Prostate gland (tissue), 2 donors: ENCODE measurements at regions not wholly inside any gene's neighbourhood (a gene's known extent, or its start where the extent isn't known, plus 50 kb on each side); places are given as distances from the start of the nearest gene placed in this dataset.
A peak's percentile ranks its signal among the peaks of the same experiment; 100 is the strongest.

Experiments used
- DNase-seq: peaks from one replicate; pipeline ENCODE4 v3.0.0-alpha.2; 2019; ENCODE audit warnings: low spot score
- H3K27ac ChIP-seq, 2 donors: fragments of 200-600 bp; sonication (generic); 2 replicates each; pipeline ENCODE4 v1.5.1; 2017 to 2019
- H3K27me3 ChIP-seq: fragments of 200-600 bp; sonication (generic); replicated peaks from 2 replicates; pipeline ENCODE4 v1.5.1; 2019; ENCODE audit not compliant: insufficient read depth
- H3K36me3 ChIP-seq, 2 donors: fragments of 200-600 bp; sonication (generic); 1 replicate in 1 of 2; 2 replicates in 1 of 2; pipeline versions ENCODE4 v1.5.1 to v1.8.1; 2017 to 2019
- H3K4me1 ChIP-seq: fragments of 200-600 bp; sonication (generic); replicated peaks from 2 replicates; pipeline ENCODE4 v1.5.1; 2019
- H3K4me3 ChIP-seq, 2 donors: fragments of 200-600 bp; sonication (generic); 2 replicates each; pipeline ENCODE4 v1.5.1; 2017 to 2019
- H3K9me3 ChIP-seq: fragments of 200-600 bp; sonication (generic); 2 replicates; pipeline ENCODE4 v1.5.1; 2017
- POLR2A ChIP-seq: fragments of 450-650 bp; IDR thresholded peaks from one replicate; pipeline ENCODE4 v1.6.1; 2016; ENCODE audit warnings: antibody characterized with exemption, mild to moderate bottlenecking
- POLR2AphosphoS5 ChIP-seq: sonication (generic); formaldehyde crosslinking; IDR thresholded peaks from one replicate; pipeline ENCODE4 v1.6.1; 2017; ENCODE audit warnings: antibody characterized with exemption
- WGBS: methylation state at CpG from one replicate; pipeline ENCODE4 v1.1.5; 2018; 5-methylcytosine and 5-hydroxymethylcytosine counted together
- intact Hi-C: fragments of 100-400 bp; cut with DNase I; formaldehyde crosslinking; loops from one replicate; pipeline ENCODE4 v1.14.2; 2022
- TF ChIP-seq, protein P1 (sequence below), 4 experiments: fragments of 200-600 bp in 2 of 4; fragments of 450-650 bp in 2 of 4; sonication (generic) in 2 of 4; IDR thresholded peaks; 1 replicate in 3 of 4; 2 replicates in 1 of 4; pipeline ENCODE4 v1.5.1; 2016 to 2019; ENCODE audit warnings: antibody characterized with exemption in 4 of 4, mild to moderate bottlenecking in 2 of 4, moderate library complexity in 2 of 4

DNA sequence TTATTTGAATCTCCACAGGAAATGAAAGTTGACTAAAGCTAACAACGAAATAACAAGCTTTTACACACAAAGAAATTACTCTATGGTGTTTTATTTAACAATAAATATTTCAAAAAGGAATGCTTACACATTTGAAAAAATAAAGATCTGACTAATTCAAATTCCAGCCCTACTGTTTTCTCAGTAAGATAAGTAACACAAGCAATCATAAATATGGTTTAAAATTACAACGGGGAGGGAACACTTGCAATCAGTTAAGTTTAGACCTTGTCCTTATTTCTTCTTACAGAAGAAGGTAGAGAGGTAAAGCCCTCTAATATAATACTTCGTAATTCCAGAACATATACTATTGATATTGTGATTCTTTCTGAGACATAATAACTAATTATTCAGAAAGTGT, 158.5 kb downstream of the DHX15 start:
- Histone ChIP-seq H3K27ac (no peak overlapping the region), H3K4me1 (no peaks in the 10 kb centered on the region), H3K27me3 (no peaks in the 10 kb centered on the region), H3K4me3 (no peak overlapping the region), H3K36me3 (no peaks in the 10 kb centered on the region), H3K9me3 (no peaks in the 10 kb centered on the region)
- no peak for DNase-seq
- 47% methylated on average over 3 of the region's 3 CpGs for WGBS
- TF ChIP-seq POLR2AphosphoS5 (no peak), POLR2A (no peak)
- TF ChIP-seq, protein P1, sequence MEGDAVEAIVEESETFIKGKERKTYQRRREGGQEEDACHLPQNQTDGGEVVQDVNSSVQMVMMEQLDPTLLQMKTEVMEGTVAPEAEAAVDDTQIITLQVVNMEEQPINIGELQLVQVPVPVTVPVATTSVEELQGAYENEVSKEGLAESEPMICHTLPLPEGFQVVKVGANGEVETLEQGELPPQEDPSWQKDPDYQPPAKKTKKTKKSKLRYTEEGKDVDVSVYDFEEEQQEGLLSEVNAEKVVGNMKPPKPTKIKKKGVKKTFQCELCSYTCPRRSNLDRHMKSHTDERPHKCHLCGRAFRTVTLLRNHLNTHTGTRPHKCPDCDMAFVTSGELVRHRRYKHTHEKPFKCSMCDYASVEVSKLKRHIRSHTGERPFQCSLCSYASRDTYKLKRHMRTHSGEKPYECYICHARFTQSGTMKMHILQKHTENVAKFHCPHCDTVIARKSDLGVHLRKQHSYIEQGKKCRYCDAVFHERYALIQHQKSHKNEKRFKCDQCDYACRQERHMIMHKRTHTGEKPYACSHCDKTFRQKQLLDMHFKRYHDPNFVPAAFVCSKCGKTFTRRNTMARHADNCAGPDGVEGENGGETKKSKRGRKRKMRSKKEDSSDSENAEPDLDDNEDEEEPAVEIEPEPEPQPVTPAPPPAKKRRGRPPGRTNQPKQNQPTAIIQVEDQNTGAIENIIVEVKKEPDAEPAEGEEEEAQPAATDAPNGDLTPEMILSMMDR (IDR thresholded peaks at IDR 0.05): no peak
- intact Hi-C loops: no loop called here

DNA sequence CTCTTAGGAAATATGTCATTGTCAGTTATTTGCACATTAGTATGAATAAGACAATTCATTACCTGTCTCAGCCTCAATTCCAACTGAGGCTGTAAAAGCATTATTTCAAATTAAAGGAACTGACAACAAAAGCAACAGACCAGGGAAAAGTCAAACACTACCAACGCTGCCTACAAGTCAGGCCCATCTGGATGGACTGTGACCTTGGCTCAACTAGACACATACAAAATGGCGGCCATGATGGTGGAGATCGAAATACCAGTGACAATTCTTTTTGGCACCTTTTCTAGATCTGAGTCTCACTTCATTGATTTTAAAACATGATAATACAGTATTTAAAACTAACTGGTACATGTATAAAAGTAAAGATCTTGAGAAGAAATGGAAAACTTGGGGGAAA, 160.7 kb downstream of the DHX15 start:
- 91% methylated on average over 3 of the region's 3 CpGs for WGBS
- no peak for TF ChIP-seq POLR2A
- TF ChIP-seq, protein P1 (IDR thresholded peaks at IDR 0.05): no peak
- no peak for TF ChIP-seq POLR2AphosphoS5
- no peaks in the 10 kb centered on the region for H3K4me1 ChIP-seq
- H3K4me3 ChIP-seq: no peak overlapping the region
- intact Hi-C loops: no loop called here
- no peaks in the 10 kb centered on the region for H3K9me3 ChIP-seq
- no peak overlapping the region for H3K27ac ChIP-seq
- no peak for DNase-seq
- H3K36me3 ChIP-seq: no peaks in the 10 kb centered on the region
- no peaks in the 10 kb centered on the region for H3K27me3 ChIP-seq

DNA sequence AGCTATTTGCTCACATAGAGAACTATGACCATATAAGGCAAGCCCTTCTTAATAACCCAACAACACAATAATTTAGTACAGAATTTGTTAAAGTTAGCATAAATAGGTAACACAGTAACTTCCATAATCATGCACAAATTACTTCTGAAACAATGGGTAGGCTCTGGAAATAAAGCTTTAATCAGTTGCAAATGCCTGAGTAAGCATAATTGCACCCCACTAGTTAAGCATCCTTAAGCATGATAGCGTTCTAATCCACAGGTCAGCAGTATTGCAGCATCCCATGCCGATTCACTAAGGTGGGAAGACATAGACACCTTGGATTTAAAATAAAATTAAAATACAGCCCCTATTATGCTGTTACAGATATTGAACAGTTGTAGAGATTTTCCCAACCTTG, 161.7 kb downstream of the DHX15 start:
- H3K4me3 ChIP-seq: no peak overlapping the region
- H3K4me1 ChIP-seq: no peaks in the 10 kb centered on the region
- H3K36me3 ChIP-seq: no peaks in the 10 kb centered on the region
- WGBS: 95% methylated on average over 2 of the region's 2 CpGs
- no peaks in the 10 kb centered on the region for H3K27me3 ChIP-seq
- TF ChIP-seq, protein P1 (IDR thresholded peaks at IDR 0.05): no peak
- TF ChIP-seq POLR2AphosphoS5 (no peak), POLR2A (no peak)
- no peak for DNase-seq
- no peaks in the 10 kb centered on the region for H3K9me3 ChIP-seq
- H3K27ac ChIP-seq: no peak overlapping the region
- intact Hi-C loops: no loop called here

DNA sequence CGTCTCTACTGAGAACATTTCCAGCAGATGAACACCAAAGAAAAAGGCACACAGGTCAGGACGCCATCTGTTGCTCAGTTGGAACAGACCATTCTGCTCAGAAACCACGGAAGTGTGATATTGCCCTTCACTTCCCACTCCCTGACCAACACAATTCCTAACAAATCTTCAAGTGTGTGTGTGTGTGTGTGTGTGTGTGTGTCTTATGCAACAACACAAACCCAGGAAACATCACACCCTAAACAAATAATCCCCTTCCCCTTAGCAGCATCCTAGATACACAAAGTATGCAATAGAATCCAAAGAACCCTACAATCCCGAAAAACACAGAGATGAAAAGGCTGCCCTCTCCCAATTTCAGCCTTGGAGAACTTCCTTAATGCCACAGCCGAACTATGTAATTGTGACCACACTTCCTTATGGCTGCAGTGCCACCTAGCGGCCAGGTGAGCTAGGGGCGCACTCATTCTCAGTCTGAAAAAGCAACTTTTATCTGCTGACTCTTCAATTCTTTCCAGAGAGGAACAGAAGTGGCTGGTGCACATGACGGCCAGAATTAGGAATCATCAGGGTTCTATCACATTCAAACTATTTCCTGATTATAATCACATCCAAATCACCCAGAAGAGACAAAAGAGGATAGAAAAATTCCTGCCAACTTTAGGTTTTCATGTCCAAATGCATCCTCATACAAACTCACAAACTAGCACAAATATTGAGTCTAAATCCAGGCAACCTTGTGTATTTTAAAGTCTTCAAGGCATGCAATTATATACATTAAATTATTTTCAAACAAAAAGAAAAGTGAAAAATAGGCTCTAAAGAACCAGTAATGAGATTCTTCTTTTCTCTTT, 164.9 kb downstream of the DHX15 start:
- intact Hi-C loops: loop anchor here (10.0 kb wide), 2 partner anchors 735 to 1285 kb away; no protein-coding TSS in a partner anchor
- no peaks in the 10 kb centered on the region for H3K36me3 ChIP-seq
- peak; percentile 67 for DNase-seq
- no peaks in the 10 kb centered on the region for H3K4me1 ChIP-seq
- H3K27me3 ChIP-seq: no peaks in the 10 kb centered on the region
- H3K9me3 ChIP-seq: no peaks in the 10 kb centered on the region
- 12% methylated on average over 8 of the region's 8 CpGs for WGBS
- no peak overlapping the region for H3K4me3 ChIP-seq
- no peak for TF ChIP-seq POLR2A
- TF ChIP-seq, protein P1 (IDR thresholded peaks at IDR 0.05): peak; percentile 80 to 88 (median 85)
- no peak overlapping the region for H3K27ac ChIP-seq

DNA sequence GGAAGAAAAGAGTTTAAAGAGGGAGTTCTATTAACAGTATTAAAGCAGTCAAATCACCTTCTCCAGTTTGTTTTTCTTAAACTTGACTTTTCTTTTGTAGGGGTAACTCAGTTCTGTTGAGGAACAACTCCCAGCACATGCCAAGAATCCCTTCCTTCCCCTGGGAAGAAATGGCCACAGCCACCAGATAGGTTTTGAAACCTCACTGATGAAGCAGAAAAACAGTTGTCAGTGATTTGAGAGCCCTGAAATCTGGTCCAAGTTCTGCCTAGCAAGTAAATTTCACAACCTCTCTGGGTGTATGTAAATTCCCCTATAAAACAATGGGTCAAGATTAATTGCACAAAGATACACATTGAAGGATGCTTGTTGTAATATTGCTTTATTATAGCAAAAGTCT, 167.1 kb downstream of the DHX15 start:
- no peak overlapping the region for H3K4me3 ChIP-seq
- H3K4me1 ChIP-seq: no peaks in the 10 kb centered on the region
- TF ChIP-seq POLR2A (no peak), POLR2AphosphoS5 (no peak)
- TF ChIP-seq, protein P1 (IDR thresholded peaks at IDR 0.05): no peak
- H3K27ac ChIP-seq: no peak overlapping the region
- intact Hi-C loops: loop anchor here (10.0 kb wide), 2 partner anchors 732 to 1282 kb away; no protein-coding TSS in a partner anchor
- DNase-seq: no peak
- H3K36me3 ChIP-seq: no peaks in the 10 kb centered on the region
- H3K27me3 ChIP-seq: no peaks in the 10 kb centered on the region
- H3K9me3 ChIP-seq: no peaks in the 10 kb centered on the region
